Colonic mucosa (tissue), 4 donors: ENCODE measurements at regions not wholly inside any gene's neighbourhood (a gene's known extent, or its start where the extent isn't known, plus 50 kb on each side); places are given as distances from the start of the nearest gene placed in this dataset.

Experiments
- DNase-seq: peaks from one replicate; pipeline ENCODE4 v3.0.0-alpha.2; 2020
- H3K27ac ChIP-seq: fragments of 200-600 bp; one replicate; pipeline ENCODE4 v1.8.0; 2021
- H3K27me3 ChIP-seq: fragments of 200-600 bp; one replicate; pipeline ENCODE4 v1.8.0; 2021
- H3K36me3 ChIP-seq: fragments of 200-600 bp; one replicate; pipeline ENCODE4 v1.8.0; 2021
- H3K4me1 ChIP-seq: fragments of 200-600 bp; one replicate; pipeline ENCODE4 v1.8.0; 2021; ENCODE audit warnings: mild to moderate bottlenecking
- H3K4me3 ChIP-seq: fragments of 200-600 bp; one replicate; pipeline ENCODE4 v1.8.0; 2021
- H3K9ac ChIP-seq, 2 donors: one replicate each; pipeline ENCODE4 v1.7.0; 2013; ENCODE audit warnings: control low read depth in 2 of 2, low read depth in 2 of 2, low read length in 2 of 2
- H3K9me3 ChIP-seq: fragments of 200-600 bp; one replicate; pipeline ENCODE4 v1.8.0; 2021
- intact Hi-C: fragments of 100-400 bp; cut with DNase I; formaldehyde crosslinking; loops from one replicate; pipeline ENCODE4 v1.14.1; 2022
- TF ChIP-seq, protein P1 (sequence below): fragments of 200-600 bp; IDR thresholded peaks from one replicate; pipeline ENCODE4 v1.8.0; 2022; ENCODE audit warnings: antibody characterized with exemption, mild to moderate bottlenecking
- donor health status: healthy.
- donor health status: DM: no; HTN: no; CAD: no.
- donor health status: DM: no; HTN: no; CAD: no.

GRCh38 chr4:98771959-98772632 lies 113.7 kb upstream of the TSPAN5 start:
- DNase-seq: no peak
- Histone ChIP-seq H3K36me3 (no peaks in the 10 kb centered on the region), H3K4me3 (no peak overlapping the region), H3K9ac (no peak overlapping the region), H3K27ac (no peak overlapping the region), H3K4me1 (no peaks in the 10 kb centered on the region), H3K27me3 (no peaks in the 10 kb centered on the region), H3K9me3 (no peaks in the 10 kb centered on the region)
- TF ChIP-seq, protein P1, sequence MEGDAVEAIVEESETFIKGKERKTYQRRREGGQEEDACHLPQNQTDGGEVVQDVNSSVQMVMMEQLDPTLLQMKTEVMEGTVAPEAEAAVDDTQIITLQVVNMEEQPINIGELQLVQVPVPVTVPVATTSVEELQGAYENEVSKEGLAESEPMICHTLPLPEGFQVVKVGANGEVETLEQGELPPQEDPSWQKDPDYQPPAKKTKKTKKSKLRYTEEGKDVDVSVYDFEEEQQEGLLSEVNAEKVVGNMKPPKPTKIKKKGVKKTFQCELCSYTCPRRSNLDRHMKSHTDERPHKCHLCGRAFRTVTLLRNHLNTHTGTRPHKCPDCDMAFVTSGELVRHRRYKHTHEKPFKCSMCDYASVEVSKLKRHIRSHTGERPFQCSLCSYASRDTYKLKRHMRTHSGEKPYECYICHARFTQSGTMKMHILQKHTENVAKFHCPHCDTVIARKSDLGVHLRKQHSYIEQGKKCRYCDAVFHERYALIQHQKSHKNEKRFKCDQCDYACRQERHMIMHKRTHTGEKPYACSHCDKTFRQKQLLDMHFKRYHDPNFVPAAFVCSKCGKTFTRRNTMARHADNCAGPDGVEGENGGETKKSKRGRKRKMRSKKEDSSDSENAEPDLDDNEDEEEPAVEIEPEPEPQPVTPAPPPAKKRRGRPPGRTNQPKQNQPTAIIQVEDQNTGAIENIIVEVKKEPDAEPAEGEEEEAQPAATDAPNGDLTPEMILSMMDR: no peak
- intact Hi-C loops: no loop called here

- intact Hi-C loops: no loop called here
- H3K9ac ChIP-seq: no peak overlapping the region
- H3K36me3 ChIP-seq: no peaks in the 10 kb centered on the region
- no peaks in the 10 kb centered on the region for H3K27me3 ChIP-seq
- H3K27ac ChIP-seq: no peak overlapping the region
- no peak for DNase-seq
- H3K4me3 ChIP-seq: no peak overlapping the region
- H3K4me1 ChIP-seq: no peaks in the 10 kb centered on the region
- no peaks in the 10 kb centered on the region for H3K9me3 ChIP-seq
- TF ChIP-seq, protein P1: no peak
Observed at GRCh38 chr4:98765771-98766170, 107.4 kb upstream of the TSPAN5 start.

GRCh38 chr4:98758182-98758581 lies 99.8 kb upstream of the TSPAN5 start:
- TF ChIP-seq, protein P1: no peak
- intact Hi-C loops: no loop called here
- H3K27ac ChIP-seq: no peak overlapping the region

DNA sequence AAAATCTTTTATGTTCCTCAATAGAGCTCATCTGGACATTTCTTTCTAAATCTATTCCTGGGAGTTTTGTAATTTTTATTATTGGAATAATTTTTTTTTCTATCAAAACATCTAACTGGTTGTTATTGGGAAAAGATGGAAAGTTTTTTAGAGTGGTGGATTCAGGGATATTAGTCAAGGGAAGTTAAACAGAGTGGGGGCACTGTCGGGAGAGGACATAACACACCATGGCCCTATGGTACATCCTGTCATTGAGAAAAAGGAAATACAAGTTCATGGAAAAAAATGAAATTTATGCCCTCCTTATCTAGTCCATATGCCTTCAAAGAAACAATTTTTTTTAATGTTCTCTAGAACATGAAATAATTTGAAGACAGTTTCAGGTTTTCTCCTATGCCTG lies 96.3 kb upstream of the TSPAN5 start:
- no peaks in the 10 kb centered on the region for H3K4me1 ChIP-seq
- DNase-seq: no peak
- H3K4me3 ChIP-seq: no peak overlapping the region
- intact Hi-C loops: no loop called here
- no peaks in the 10 kb centered on the region for H3K36me3 ChIP-seq
- H3K9me3 ChIP-seq: no peaks in the 10 kb centered on the region
- H3K9ac ChIP-seq: no peak overlapping the region
- H3K27ac ChIP-seq: no peak overlapping the region
- TF ChIP-seq, protein P1: no peak
- no peaks in the 10 kb centered on the region for H3K27me3 ChIP-seq

More at GRCh38 chr4:98758182-98758581, 99.8 kb upstream of the TSPAN5 start:
- H3K27me3 ChIP-seq: no peaks in the 10 kb centered on the region
- H3K36me3 ChIP-seq: no peaks in the 10 kb centered on the region
- H3K9me3 ChIP-seq: no peaks in the 10 kb centered on the region
- DNase-seq: no peak
- no peak overlapping the region for H3K9ac ChIP-seq
- H3K4me3 ChIP-seq: no peak overlapping the region
- no peaks in the 10 kb centered on the region for H3K4me1 ChIP-seq

DNA sequence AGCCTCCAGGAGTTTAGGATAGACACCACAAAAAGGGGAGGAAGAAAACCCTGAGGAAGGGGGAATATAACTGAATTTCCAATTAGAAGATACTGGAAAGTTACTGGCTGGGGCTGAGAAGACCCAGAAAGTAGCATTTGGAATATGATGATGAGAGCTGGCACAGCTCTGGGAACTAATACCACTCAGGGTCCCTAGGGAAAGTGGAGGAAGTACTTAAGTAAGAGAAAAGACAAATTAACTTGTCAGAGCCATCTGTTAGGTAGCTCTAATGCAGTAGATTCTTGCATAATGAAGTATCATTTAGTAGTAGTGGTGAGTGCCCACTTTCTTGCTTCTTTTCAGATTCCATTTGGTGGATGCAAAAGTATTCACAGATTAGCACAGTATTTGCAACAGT lies 90.8 kb upstream of the TSPAN5 start:
- intact Hi-C loops: no loop called here
- Histone ChIP-seq H3K4me3 (no peak overlapping the region), H3K9ac (no peak overlapping the region), H3K9me3 (no peaks in the 10 kb centered on the region), H3K27ac (no peak overlapping the region), H3K4me1 (peaks cover 6% of the 10 kb centered on the region), H3K36me3 (no peaks in the 10 kb centered on the region), H3K27me3 (no peaks in the 10 kb centered on the region)
- no peak for DNase-seq
- TF ChIP-seq, protein P1: no peak
